ENCODE measurements at regions not wholly inside any gene's neighbourhood (a gene's known extent, or its start where the extent isn't known, plus 50 kb on each side); places are given as distances from the start of the nearest gene placed in this dataset.
A peak's percentile ranks its signal among the peaks of the same experiment; 100 is the strongest.

DNA sequence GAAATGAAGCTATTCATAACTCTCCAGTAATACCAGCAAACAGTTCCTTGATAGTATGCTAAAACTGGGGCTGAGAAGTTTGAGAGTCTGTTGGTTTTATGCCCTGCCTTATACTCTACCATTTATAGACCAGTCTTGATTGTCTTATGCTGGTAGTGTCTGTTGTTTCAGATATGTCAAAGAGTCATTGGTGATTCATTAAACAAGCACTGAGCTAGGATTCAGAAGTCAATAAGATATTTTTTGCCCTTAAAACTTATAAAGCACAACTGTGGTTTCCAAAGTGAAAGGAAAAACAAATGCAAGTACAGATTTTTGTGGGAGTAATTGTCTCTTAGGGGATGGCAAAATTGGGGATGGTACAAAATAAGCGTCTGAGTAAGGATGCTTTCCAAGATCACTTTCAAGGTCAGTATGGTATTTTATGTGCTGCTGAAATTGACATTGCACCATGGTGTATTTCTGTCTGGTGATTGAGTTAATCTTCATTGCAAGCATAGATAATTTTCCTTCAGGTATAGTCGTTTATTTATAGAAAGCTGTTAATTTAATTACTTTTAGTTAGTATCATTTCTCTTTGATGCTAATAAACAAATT, 289.5 kb upstream of the E2F7 start:
- peak in 1 of 2 donors; percentile 3 for DNase-seq (ENCODE audit: low read depth in 2 of 2)

DNA sequence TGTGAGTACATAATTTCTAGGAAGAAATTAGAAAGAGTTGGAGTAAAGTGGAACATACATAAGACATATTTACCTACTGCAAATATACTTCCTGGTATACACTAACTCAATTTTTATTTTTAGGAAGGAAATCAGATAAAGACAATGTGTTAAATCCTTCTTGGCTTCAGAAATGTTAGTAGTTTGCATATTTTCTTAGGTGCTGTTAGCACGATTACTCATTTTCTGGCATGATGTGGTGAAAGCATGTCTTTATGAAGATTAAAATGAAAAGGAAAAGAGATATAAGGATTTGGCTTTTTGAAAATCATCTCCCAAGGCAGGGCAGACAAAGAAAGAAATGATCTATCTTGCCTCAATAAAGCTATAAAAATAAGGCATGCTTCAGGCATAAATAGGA, 287.6 kb upstream of the E2F7 start:
- DNase-seq (ENCODE audit: low read depth in 2 of 2) = no peak

DNA sequence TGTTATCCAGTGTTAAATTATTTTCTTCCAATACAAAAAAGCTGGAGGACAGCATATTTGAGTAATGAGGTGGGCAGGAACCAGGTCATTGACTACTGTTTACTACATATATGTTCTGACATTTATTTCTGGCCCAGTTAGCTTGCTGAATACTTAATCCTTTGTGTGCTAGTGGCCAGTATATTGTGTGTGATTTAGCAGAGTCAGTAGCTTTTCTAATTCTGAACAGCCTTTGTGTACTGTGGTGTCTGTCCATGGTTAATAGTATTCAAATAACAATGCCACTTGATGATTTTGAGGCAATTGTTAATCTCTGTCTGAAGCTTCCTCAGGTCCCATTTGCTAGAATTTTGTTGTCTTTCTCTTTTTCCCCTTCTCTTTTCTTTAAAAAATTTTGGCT, 286.5 kb upstream of the E2F7 start:
- DNase-seq (ENCODE audit: low read depth in 2 of 2) = no peak

DNA sequence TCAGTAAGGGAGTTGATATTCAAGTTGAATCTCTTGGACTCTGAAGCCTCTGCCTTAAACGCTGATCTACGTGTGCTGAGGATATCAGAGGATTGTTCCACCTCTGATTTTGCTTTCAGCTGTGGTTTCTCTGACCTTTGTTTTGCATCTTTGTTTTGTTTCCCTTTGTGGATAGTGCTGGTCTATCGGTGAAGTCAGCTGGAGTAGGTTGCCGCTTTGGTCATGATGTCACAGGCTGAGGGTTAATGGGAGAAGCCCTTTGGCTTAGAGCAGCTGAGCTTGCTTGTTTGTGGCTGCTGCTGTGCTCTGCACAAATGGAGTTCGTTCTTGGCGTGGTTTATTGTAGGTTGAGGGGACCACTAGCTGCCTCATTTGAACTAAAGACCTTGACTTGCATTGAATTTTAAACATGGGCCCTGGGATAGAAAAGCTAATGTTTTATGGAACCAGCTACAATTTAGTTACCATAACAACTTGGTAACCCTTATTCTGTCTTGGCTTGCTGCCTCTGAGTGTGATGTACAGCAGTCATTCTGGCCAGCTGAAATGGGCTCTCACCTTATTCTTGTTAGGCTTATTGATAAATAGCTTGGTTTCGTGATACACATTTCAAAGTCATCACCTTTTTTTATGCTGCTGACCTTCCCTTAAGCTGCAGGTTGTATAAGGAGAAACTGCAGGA, 284.5 kb upstream of the E2F7 start:
- DNase-seq (ENCODE audit: low read depth in 2 of 2) = no peak

DNA sequence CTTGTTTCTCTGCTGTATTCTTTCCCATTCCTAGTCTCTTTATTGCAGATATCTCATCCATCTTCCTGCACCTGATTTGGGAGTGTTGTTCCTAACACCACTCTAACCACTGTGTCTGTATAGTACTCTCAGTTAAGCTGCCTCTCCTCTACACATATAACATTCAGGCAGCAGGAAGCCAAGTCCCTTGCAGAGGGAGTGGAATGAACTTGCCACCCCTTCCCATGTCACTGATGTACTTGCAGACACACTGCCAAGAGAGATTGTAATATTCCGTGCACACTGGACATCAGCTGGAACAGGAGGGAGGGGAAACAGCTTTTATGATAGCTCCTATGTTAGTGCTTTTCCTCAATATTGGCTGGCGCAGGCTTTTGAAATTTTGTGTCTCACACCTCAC, 281.6 kb upstream of the E2F7 start:
- no peak for DNase-seq (ENCODE audit: low read depth in 2 of 2)

DNA sequence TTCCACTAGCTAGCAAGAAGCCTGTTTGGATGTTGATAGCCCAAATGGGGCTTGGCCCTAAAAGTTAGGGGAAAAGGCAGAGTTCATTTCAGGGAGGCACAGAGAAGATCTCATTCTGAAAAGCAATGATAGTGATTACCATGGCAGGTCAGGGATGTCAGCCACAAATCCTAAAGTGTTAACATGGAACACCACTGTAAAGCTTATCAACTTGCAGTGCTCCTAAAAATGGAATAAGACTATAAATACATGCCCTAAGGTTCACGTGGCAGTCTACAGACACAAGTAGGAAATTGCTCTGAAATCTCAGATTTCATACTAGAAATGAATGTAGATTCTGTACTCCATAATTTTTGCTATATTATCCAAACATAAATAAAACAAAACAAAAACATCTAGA, 280.0 kb upstream of the E2F7 start:
- no peak for DNase-seq (ENCODE audit: low read depth in 2 of 2)

DNA sequence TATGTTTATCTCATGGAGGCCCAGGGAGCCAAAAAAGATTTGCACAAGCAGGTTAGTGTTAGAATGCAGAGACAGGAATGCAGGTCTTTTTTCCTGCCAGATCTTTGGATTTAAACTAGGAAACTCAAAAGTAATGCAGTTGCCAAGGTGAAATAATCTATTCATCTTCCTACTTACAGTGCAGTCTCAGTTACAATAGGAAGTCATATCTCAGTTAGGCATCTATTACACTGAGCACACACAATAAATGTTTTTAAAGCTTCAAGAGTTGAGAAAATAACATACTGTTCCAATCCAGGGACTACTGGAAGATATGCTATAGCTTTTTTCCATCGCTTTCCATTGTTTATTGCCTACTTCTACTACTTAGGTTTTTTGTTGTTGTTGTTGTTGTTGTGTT, 279.3 kb upstream of the E2F7 start:
- peak in 1 of 2 donors; percentile 10 for DNase-seq (ENCODE audit: low read depth in 2 of 2)

DNA sequence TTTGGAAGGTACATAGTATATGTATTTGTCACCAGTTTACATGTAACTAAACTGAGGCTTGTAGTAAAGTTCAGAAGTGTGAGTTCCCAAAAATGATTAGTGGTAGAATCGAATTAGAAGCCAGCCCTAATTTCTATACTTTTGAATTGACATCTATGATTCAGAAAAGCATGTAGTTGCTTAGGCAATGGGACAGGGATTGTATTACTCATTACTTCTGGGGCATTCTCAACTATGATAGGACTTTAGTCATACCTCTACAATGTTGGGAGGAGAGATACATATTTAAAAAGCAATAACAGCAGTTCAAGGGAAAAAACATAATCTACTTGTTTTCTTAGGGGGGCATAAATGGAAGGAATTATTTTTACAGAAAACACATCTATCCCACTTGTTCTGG, 277.9 kb upstream of the E2F7 start:
- no peak for DNase-seq (ENCODE audit: low read depth in 2 of 2)

DNA sequence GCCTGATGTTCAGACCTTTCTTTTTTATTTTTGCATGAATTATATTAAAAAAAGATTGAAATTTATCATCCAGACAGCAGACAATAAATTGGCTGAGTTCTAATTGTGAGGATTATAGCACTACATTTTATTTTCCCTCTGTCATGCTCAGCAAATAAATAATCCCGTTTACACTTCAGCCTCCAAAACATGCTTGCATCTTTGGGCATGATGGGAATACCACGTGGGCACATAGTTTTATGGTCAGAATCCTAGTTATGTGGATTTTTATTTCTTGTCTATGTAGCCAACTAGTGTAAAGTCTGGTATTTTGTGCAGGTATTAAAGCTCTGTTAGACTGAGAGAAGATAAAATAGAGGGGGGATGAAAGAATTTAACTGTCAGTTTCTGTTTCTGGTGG, 276.9 kb upstream of the E2F7 start:
- DNase-seq (ENCODE audit: low read depth in 2 of 2) = no peak

DNA sequence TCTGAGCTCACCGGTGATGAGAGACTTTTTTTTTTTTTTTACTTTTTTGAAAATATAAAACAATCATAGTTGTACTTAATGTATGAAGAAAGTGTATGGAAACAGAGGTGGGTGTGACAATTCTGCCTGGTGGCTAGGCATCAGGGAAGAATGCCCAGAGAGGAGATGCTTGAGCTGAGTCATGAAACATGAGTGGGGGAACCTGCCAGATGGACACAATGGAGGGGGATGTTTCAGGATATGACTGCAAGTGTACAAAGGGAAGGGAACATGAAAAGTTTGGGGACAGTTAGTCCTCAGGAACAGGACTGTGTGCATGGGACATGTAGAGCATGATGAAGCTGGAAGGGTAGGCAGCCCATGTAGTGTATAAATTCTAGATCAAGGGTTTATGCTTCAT, 274.2 kb upstream of the E2F7 start:
- DNase-seq (ENCODE audit: low read depth in 2 of 2) = peak; percentile 5 to 27

DNA sequence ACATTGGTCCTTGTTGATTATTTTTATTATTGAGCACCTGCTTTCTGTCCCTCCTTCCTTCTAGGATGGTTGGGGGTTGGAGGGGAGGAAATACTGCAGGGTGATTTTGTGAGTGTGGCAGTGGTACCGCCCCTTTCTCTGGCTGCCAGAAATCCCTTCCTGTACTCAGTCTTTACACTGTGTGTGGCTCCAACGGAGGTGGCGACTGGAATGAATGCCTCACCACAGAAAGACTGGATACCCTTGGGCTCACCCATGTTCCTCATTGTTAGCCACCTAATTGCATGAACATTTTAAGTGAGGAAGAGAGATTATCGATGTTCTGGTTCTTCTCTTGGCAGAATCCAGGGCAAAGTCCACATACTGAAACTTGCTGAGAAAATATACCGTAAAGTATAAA, 272.0 kb upstream of the E2F7 start:
- no peak for DNase-seq (ENCODE audit: low read depth in 2 of 2)

DNA sequence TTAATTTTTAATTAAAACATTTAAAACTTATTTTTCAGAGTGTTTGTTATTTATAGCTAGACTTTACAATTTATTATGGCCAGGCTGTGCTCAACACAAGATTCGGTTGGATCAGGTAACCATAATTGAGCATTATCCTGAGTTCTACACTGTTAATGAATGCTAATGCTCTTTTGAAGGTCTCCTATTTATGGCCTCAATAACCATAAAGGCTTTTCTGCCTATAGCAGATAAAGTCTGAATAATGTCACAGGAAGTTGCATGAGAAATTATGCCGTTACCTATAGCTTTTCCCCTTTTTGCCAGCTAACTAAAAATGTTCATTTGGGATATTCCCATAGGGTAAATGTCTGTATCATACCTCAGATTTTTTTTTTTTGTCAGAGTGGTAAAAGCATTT, 269.4 kb upstream of the E2F7 start:
- DNase-seq (ENCODE audit: low read depth in 2 of 2) = no peak

DNA sequence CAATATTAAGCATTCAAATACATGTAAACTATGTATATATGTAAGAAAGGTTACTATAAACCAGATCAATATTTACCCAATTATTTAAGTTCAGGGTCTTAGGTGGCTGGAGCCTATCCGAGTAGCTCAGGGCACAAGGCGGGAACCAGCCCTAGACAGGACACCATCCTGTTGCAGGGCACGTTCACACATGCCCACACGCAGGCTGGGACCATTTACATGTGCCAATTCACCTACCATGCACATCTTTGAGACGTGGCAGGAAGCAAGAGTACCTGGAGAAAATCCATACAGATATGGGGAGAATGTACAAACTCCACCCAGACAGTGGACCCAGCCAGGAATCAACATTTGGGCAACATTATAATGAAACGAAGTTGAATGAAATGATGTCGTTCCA, 263.0 kb upstream of the E2F7 start:
- DNase-seq (ENCODE audit: low read depth in 2 of 2) = no peak

DNA sequence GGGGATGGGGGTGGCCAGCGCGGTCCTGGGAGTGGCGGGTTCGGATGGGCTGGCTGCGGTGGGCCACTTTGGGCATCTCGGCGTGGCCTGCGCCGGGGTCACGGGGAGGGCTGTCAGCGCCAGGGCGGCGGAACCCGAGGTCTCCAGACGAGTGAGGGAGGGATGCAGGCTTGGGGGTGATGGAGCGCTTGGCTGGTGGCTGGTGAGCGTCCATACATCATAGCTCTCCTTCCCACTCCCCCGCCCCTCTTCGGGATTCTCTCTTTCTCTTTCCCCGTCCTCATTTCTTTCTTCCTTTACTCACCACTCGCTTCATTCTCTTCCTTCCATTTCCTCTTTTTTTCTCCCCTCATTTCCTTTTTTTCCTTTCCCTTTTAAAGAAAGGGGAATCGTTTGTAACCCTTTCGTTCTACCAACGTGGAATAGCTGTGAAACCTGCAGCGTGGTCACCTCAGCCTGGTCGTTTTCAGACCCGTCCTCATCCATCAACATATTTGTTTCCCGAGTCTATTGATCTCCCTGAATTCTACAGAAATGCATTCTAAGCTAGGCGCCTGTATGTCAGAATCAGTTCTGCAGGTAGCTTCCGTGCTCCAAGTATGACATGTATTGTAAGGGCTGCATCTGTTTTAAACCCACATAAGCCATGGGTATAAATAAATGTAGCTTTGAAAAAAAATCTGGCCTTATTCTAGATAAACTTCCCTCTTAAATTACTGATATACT, 260.3 kb upstream of the E2F7 start:
- no peak for DNase-seq (ENCODE audit: low read depth in 2 of 2)

DNA sequence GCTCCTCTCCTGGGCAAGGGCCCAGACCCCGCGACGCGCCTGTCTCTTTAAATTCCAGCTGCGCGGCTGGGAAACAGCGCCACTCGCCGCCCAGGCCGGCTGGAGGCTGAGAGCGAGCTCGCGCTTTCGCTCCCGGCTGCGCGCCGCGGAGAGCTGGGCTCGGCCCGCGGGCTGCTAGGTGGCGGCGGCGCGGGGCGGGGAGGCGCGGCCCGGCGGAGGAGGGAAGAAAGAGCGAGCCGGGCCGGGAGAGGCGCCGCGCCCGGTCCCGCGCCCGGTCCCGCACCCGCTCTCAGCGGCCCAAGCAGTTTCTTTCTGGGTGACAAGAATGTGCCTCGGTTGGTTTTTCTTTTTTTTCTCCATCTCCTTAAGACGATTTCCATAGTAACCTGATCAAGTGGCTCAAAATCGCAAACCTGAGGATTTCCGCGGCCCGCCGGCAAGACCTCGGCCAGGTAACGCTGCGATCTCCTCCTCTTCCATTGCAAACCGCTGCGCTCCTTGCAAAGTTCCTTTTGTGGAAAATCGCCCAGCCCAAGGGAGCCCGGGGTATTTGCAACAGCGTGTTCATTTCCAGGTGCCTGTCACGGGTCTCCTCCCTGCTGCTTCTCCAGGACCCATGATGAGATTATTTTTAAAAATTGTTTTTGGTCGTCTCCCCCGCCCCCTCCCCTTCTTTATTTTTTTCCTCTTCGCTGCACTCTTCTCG, 259.5 kb upstream of the E2F7 start:
- DNase-seq (ENCODE audit: low read depth in 2 of 2) = peak; percentile 32 to 74

DNA sequence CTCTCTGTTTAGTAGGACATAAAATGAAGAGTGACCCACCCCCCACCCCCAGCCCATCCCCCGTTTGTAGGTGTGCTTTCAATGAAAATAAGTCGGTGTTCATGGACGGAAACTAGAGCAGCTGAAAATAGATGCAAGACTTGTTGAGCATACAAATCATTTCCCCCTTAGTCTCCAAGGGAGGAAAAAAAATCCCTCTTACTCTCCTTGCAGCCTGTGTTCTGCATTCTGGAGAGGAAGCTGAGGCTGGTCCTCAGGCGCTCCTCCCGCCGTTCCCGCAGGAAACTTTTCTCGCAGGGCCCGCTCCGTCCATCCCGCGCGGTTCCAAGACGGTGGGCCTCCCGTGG, 259.0 kb upstream of the E2F7 start:
- DNase-seq (ENCODE audit: low read depth in 2 of 2) = no peak

DNA sequence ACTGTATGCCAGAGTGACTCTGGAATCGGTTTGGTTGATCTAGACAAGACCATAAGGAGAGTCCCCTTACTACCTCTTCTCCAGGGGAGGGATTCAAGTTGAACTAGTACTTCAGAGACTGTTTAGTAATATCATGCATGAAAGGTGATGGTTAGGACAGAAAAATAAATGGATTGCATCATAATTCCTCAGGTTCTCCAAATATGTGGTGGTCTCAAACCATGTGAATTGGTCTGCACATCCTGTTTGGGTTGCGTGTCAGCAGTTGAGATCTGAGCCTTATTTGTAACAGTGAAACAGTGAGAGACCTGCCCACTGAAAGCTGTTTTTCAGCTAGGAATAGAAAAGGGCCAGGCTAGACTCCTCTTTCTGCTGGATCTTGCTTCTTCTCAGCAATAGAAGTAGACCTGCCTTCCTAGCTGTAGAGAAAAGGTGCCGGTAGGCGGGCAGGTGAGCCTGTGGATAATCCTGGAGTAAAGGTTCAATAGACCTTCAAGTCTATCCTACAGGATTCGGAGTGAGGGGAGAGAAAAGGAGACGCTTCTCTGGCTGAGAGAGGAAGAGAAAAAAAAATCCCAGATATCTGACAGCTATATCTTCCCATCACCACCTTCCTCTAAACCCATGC, 258.5 kb upstream of the E2F7 start:
- DNase-seq (ENCODE audit: low read depth in 2 of 2) = no peak

DNA sequence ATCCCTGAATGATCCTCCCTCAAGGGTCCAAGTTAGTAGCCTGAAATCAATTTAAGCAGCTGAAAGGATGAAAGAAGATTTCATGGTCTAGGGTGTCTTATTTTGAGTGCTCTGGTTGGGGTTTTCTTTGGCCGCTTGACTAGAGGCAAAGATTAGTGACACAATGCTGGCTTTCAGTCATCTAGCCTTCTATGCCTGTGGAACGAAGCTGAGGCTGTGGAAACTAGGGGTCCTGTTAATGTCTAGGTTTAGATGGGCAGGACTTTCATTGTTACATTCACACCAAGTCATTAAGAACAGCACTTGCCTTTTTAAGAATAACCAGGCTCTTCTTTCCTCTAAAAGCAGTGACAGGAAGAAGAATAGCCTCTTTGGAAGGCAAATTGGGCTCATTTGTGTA, 253.8 kb upstream of the E2F7 start:
- DNase-seq (ENCODE audit: low read depth in 2 of 2) = no peak

DNA sequence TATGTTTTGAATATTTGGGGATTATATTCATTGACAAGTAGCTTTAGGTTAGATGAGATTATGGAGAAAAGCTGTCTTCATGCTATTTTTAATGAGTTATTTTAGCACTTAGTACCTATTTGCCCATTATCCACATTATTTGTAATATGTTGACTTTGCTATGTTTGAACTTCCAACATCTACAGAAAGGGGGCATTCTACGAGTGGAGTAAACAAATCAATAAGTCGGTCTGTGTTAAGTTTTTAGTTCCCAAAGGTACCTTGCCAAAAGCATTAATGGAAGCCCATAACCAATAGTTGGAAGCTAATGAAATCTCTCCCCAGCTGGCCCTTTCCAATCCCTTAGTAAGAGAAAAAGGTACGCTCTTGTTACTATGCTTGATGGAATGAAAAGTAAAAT, 250.0 kb upstream of the E2F7 start:
- DNase-seq (ENCODE audit: low read depth in 2 of 2) = no peak

DNA sequence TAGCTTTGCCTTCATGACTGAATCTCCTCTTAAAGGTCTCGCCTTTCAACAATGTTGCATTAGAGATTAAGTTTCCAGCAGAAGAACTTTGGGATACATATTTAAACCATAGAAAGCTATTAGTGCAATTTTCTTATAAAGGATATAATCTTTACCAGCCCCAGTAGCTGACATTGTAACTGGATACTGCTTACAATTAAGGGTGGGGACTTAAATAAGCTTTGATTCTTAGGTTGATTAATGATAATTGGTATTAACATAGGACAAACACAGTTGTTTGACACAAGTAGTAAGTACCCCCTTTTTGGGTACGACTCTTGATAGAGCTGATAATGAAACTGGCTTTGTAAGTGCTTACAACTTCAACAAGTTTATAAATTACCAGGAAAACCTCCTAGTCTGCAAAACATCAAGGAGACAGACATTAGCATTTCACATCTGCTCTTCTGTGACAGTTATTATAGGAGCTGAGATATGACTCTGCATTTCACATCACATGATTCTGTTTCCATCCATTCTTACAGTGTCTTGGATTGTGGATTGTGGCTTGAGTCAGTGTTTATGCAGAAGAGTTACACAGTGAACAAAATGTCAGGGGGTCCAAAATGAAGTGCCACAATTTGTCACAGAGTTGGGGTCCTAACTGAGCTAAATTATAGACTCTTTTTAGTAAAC, 249.1 kb upstream of the E2F7 start:
- no peak for DNase-seq (ENCODE audit: low read depth in 2 of 2)

DNA sequence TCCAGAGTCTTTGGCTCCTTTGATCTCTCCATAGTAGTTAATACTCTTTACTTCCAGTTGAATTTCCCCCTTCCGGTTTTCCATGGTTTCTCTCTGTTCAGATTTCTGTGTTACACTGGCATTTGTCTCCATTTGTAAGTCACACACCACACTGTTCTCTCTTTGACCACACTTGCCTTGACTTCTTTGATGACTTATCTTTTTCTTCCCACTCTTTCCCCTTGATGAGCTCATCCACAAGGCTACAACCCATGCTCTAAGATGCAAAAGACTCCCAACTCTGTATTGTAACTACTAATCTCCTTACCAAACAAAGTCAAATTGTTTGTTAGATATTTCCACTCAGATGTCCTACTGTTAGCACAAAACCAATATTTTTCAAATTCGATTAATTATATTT, 242.7 kb upstream of the E2F7 start:
- DNase-seq (ENCODE audit: low read depth in 2 of 2) = no peak

DNA sequence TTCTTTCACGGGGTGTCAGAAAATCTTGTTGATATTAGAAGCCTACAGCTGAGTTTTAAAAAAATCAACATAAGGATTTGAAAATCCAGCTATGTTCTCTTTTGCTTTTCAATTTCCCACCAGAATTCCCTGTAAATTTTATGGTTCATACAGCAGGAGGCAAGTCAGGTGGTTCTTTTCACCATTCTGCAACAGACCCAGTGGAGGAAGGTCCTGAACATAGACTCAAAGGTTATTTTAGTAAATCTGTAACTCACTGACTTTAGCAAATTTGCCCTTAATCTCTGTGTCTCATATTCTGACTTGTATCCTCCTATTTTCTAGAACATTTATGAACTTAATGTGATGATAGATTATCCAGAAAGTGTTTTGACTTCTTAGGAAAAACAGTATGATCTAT, 235.4 kb upstream of the E2F7 start:
- DNase-seq (ENCODE audit: low read depth in 2 of 2) = no peak
